Stimulated activated CD8-positive, alpha-beta memory T cell treated with anti-CD3 and anti-CD28 coated beads, Interleukin-7, amount 100 ng/mL, for 48 hours (primary cell): ENCODE measurements at regions not wholly inside any gene's neighbourhood (a gene's known extent, or its start where the extent isn't known, plus 50 kb on each side); places are given as distances from the start of the nearest gene placed in this dataset.

Experiments used
- DNase-seq, 2 donors: peaks; one replicate each; pipeline ENCODE4 v3.0.0-alpha.2; 2020; ENCODE audit warnings: low read depth in 1 of 2; ENCODE audit errors: extremely low read depth in 1 of 2

- no peak for DNase-seq
Measured at GRCh38 chr2:88832311-88832991, 141.0 kb downstream of the RPIA start.

- DNase-seq = no peak
Measured at GRCh38 chr2:88832992-88833389, 141.5 kb downstream of the RPIA start.

DNA sequence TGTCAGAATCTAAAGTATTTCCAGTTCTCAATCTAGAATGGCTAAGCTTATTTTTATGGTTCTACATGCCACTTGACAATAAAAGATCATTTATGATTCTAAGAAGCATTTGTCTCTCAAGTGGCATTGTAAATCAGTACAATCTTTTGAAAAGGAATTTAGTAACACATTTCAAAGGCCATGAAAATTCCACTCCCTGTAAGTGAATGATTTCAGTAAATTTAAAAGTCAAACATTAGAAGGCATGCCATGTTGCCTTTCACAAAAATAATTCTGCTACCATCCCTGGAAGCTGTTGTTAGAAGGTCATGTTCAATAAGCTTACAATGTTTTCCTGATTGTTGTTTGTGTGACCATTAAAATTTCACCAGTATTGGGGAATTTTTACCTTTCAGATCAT, 142.9 kb downstream of the RPIA start:
- DNase-seq = no peak

- DNase-seq = no peak
Measured at GRCh38 chr2:88834866-88835265, 143.4 kb downstream of the RPIA start.

- DNase-seq = no peak
Measured at GRCh38 chr2:88835726-88836125, 144.3 kb downstream of the RPIA start.

GRCh38 chr2:88836351-88836750, 144.9 kb downstream of the RPIA start:
- DNase-seq = no peak

- DNase-seq = no peak
Measured at GRCh38 chr2:88837511-88838160, 146.2 kb downstream of the RPIA start.

- DNase-seq = no peak
Measured at GRCh38 chr2:88838165-88838635, 146.7 kb downstream of the RPIA start.

- DNase-seq = no peak
Measured at GRCh38 chr2:88841224-88841929, 149.9 kb downstream of the RPIA start.

DNA sequence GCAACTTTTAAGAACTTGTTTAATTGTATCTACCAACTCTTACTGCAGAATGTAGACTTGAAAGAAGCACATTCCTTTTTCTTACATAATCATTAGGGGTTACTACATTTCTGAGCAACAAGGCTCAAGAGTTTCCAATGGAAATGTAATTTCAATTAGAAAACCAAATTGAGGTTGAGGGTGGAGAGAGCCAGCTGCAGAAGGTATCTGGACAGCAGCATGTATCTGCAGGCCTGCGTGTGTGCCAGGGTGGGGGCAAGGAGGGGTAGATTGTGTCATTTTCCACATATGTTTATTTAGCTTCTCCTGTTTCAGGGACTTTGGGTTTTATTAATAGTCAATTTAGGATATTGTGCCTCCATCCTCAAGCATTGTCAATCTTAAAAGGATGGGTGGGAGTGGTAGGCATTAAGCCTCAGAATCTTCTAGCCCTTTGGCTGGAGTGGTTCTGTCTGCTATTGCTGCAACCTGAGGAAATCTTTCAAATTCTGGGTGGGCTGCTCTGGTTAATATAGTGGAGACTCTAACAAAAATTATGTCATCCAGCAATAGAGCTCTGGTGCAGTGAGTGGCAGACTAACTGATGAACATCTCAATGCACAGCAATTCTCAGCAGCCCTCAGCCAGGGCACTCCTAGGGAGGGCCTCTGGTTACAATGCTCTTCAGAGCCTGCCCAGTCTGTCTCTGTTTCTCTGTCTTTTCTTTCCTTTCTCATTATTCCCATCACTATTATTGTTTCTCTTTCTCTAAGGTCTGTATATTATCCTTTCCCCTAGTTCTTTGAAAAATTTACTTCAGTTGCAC, 151.4 kb downstream of the RPIA start:
- DNase-seq = no peak

DNA sequence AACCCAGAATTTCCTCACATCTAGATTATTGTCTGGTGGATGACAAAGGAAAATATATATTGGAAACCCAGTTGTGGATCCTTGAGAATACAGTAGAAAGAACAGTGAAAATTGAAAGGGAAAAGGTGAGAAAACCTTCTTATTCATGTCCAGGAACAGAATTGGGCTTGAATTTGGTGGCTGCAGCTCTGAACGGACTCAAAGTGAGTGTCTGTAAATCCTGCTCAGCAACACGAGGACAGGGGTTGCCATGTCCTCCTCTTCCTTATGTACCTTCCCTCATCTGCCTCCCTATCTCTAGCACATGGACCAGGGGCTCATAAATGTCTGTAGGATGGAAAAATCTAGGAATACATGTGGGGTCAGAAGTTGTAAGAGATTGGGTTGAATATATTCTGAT, 152.2 kb downstream of the RPIA start:
- DNase-seq = no peak

GRCh38 chr2:88844960-88845359, 153.5 kb downstream of the RPIA start:
- no peak for DNase-seq

GRCh38 chr2:88845772-88846661, 154.5 kb downstream of the RPIA start:
- DNase-seq = no peak

DNA sequence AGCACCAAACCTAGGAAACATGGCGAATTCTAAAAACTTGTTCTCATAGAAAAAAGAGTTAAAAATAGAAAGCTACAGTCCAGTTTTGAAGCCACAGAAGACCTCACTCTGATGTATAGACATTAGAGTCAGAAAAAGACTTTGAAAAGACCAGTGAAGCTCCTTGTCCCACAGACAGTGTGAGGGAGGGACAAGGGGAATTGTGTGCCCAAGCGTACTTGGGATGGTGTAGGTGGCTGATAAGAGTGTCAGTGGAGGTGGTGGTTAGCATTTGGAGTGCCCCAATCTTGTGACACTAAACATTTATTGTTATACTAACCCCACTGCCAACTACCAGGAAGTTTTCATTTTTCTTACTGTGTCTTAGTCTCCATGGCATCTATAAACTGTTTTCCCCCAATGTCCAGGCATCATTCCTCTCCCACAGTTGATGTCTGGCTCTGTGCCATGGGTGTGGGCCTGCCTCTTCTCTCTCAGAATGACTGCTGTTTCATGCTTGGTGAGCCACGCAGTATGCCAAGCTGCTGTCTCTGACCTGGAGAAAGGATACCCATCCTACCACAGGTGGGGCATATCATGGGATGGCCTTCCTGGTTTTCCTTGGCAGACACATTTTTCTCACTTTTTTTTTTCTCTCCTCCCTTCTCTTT, 161.4 kb downstream of the RPIA start:
- no peak for DNase-seq

DNA sequence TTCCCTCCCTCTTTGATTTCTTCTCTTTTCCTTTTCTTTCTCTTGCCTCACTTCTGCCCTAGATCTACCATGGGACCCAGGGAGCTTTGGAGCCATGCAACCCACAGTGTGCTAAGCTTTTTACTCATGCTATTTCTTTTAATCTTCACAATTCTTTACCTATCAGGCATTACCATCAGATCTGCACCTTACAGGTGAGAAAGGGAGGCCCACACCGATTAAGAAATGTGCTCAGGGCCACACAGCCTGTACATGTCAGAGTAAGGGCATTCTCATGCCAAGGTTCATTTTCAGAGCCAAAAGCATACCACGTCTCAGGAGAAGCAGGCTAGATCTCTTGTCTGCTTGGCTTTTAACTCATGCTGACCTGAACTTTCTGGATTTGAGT, 161.9 kb downstream of the RPIA start:
- DNase-seq = no peak

- DNase-seq = no peak
Measured at GRCh38 chr2:88854528-88854927, 163.1 kb downstream of the RPIA start.

DNA sequence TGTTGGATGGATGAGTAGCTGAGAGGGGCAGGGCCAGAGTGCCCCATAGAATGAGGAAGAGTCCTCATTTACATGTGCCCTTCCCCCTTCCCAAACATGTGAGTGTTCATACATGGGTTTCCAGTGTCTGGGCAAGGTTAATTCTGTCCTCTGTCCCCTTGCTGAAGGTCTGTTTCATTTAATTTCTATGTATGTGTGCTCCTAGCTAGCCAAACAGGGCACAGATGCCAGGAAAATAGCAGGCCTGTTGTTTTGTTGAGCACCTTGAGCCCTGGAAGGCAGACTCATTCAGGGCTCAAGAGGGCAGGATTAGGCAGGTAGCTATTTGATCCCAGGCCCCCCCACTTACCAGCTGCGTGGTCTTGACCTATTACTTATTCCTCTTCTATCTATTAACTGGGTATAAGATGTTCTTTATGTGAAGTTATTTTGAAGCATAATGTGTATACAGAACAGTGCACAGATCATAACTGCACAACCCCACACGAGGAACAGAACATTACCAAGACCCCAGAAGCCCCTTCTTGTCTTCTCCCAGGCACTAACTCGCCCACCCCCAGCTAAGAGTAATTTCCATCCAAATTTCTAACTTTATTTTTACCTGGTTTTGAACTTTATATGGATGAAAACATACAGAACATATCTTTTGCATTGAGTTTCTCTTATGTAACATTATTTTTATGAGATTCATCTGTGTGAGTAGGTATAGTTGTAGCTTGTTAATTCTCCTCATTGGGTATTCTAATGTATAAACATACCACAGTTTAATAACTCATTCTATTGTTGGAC, 164.3 kb downstream of the RPIA start:
- DNase-seq = no peak

DNA sequence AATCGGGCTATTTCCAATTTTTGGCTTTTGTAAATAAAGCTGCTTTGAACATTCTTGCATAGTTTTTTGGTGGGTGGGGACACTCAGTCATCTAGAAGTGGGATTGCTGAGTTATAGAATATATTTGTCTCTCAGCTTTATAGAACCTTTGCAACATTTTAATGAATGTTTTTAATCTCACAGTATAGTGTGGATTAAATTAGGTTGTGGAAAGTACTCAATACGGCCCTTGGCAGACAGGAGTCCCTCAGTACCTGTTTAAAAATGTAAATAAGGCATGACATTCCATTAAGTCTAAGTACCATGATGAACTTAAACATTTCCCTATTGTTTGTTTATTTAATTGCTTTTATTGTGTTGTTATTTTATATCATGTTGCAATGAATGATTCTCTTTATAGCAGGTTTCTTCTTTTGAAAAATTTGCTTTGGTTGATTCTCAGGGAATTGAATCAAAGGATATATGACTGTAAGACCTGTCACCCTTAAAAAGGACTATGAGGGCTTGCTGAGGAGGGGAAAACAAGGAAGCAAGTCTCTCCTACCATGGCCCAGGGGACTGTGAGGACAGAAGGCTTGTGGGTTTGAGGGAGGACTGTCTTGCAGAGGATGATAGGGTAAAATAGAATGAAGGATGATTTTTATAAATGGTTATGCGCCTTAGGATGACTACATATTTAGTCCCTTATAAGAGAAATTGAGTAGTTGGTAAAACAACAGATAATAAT, 165.1 kb downstream of the RPIA start:
- no peak for DNase-seq
